Embryonic facial prominence (tissue), 1 donor: ENCODE measurements at regions not wholly inside any gene's neighbourhood (a gene's known extent, or its start where the extent isn't known, plus 50 kb on each side); places are given as distances from the start of the nearest gene placed in this dataset.

Source experiments
- DNase-seq: peaks from one replicate; pipeline ENCODE4 v3.0.0-alpha.2; 2016; ENCODE audit errors: extremely low spot score

- DNase-seq: no peak
These were observed 193.3 kb upstream of the C14orf180 start for GRCh38 chr14:104386151-104386841.

- no peak for DNase-seq
These were observed 192.2 kb upstream of the C14orf180 start for GRCh38 chr14:104387022-104388010.

DNA sequence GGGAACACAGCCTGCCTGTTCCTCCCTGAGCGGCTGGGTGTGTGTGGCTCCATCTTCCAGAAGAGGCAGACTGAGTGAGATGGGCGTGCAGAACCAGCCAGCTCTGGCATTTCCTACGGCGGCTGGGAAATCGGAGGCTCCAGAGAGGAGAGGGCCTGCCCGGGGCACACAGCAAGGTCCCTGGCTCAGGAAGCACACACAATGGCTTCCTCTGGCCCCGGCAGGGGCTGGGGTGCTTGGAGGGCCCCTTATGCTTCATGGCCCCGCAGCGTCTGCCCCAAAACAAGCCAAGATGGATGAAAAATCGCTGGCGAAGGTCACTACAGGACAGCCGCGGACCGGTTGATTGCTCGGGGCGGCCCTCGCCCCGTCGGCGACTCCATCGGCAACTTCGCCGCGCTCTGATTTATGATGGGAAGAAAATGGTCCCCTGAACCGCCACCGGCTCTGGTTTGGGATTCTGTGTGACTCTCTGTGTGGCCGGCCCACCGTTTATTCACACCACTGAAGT lies 191.5 kb upstream of the C14orf180 start:
- no peak for DNase-seq

DNA sequence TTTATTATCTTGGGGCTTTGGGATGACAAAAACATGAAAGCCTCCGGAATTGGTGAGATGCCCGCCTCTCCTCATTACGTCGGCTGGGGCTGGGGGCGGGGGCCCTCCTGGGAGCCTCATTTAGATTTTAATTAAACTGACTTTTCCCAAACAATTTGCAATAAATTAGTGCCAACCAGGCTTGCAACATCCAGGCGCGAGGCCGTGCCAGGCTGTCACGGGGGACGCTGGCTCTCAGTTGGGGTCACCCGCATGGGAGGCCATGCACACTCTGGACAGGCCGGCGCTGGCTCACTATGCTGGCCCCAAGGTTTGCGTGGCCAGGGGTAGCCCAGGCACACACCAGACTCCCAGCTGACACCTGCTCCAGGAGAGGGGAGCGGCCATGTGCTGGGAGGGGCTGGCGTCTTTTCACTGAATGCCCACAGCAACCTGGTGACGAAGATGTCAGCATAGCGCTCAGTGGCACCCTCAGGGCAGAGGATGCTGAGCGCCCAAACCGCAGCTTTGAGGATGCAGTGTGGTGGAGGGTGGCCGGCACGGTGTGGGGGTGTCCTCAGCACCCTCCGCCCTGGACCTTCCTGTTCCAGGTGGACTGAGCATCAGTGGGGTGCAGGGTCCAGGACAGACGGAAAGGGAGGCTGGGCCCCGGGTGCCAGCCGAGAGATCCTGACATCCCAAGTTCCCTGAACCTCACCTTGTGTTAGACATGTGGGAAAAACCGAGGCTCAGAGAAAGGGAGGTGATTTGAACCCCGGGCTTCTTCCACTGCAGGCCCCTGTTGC lies 190.8 kb upstream of the C14orf180 start:
- DNase-seq: no peak

GRCh38 chr14:104389326-104390220 lies 190.0 kb upstream of the C14orf180 start:
- DNase-seq: no peak

DNA sequence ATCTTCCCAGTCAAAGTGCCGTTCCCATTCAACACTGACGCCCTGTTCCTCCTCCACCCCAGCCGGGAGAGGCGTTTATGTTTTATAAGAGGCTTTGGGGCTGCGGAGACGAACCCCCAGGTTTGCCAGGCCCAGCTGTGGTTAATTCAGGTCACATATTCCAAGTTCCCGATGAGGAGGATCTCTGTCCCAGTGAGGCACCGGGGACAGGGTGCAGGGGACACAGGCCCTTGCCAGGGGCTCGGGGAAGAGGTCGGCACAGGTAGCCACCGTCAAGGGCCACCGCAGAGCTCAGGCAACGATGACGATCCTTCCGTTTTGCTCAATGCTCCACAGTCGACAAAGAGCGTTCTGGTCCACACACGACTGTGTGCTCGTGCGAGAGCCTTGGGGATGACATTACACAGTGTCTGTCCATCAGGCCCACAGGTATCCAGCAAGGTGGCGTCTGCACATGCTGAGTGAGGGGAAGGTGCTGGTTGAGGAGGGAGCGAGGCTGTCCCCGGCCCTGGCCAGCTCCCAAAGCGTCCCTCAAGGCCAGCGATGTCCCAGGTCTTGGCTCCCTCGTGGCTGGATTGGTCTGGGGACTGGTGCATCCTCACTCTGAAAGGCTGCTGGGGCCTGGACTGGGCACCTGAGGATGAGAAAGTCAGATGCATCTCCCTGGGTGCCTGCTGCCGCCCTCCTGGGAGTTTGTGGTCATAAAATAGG lies 189.2 kb upstream of the C14orf180 start:
- DNase-seq: no peak

- no peak for DNase-seq
These were observed 188.3 kb upstream of the C14orf180 start for GRCh38 chr14:104390941-104391901.

DNA sequence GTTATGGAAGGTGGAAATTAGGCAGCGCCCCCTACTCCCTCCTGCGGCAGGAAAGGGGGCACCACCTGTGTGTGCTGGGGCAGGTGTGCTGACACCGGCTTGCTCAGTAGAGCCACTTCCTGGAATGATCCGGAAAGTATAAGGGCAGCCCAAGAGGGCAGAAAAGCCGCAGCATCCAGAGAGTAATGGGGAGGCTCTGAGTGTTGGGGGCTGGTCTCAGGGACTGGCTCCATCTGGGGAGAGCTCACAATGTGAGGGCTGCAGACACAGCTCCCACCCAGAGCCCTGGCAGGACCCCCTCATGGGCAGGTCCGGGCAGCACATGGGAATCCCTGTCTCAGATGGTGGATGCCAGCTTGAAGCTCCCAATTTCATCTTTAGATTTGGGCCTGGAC lies 187.6 kb upstream of the C14orf180 start:
- DNase-seq: no peak

DNA sequence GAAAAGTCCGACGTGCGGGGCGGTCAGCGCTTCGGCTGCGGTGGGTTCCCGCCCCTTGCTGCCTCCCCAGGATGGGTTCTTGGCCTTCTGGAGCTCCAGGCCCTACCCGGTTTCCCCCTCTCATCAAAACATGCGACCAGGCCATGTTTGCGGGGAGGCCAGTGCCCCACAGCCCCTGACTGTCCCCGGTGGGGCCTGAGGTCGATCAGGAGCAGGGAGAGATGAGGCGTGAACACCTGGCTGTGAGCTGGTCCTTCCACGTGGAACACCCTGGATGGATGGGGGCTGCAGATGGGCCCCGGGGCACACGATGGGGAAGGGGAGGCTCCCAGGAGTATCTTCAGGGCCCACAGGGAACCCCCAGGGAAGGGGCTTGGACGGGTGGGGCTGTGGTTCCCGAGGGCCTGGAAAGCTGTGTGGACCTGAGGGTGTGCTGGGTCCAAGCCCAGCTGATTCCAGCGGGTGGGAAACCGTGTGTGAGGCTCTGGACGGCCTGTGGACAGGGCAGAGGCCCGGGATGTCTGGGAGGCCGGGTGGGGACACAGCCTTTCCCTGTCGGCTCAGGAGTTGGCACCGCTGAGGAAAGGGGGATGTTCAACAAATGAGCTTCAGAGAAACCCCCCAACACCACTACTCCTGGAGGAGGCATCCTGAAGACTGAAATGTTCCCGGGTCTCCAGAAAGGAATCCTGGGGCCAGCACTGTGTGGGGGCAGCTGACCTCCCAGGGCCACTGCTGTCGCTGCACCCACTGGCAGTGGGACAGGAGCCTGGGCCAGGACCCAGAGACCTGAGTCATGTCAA lies 187.0 kb upstream of the C14orf180 start:
- DNase-seq: no peak

DNA sequence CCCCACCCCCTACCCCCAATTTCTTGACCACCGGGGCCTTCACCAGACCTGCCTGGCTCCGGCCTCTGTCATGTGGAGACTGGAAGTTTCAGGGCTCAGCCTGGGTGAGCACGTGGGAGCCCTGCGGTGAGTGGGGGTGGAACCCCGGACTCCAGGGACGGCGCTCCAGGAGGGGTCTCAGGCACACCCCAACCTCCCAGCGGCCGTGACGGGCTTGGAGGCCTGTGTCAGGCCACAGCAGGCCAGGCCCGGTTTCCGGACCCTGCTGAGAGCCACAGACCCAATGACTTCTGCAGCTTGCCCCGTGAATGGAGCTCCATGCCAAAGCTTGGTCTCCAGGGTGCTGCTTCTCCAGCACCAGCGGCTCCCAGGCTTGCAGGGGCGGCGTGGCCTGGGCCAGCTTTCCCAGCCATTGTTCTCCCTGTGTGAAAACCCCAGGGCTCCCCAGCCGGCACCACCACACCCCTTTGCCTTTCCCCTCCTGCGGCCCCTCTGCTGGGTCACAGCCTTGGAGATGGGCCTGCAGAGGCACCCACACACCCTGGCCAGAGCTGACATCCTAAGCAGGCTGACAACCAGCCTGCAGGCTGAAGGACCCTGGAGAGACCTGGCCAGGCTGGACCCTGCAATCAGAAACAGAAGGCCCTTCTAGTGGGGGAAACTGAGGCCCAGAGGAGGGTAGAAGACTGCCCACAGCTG lies 186.2 kb upstream of the C14orf180 start:
- no peak for DNase-seq

DNA sequence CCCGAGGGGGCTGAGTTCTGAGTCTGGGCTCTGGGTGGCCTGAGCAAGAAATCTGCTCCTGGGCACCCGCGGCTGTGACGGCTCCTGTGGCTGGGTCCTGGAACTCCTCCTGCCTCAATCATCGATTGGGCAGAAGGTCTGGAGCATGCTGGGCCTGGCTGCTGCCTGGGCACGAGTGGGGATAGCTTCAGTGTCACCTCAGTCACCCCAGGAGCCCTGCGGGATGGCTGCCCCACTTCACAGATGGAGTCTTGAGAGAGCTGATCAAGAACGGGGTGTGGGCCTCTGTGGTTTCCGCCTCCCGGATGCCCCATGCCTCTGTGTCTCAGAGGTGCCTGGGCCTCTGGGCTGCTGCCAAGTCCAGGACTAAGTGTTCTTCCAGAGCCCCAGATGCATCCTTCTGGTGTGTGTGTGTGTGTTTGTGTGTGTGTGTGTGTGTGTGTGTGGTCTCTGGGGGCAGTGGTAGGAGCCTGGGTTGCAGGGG lies 185.6 kb upstream of the C14orf180 start:
- no peak for DNase-seq

- no peak for DNase-seq
These were observed 185.1 kb upstream of the C14orf180 start for GRCh38 chr14:104394409-104394851.

DNA sequence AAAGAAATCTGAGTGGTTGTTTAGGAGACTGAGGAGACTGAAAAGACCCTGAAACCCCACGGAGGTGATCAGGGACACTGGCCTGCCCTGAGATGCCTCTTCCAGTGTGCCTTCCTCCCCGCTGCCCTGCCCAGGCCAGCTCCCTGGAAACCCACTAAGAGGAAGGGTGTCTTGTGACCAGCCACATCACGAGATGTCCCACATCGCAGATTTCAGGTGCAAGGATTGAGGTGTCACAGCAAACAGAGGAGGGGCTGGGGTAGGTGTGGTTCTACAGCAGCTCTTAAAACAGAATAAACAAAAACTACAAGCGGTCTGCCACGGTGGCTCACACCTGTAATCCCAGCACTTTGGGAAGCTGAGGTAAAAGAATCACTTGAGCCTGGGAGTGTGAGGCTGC lies 184.3 kb upstream of the C14orf180 start:
- DNase-seq: no peak

- no peak for DNase-seq
These were observed 183.5 kb upstream of the C14orf180 start for GRCh38 chr14:104395941-104396681.

GRCh38 chr14:104396682-104397470 lies 182.7 kb upstream of the C14orf180 start:
- no peak for DNase-seq

DNA sequence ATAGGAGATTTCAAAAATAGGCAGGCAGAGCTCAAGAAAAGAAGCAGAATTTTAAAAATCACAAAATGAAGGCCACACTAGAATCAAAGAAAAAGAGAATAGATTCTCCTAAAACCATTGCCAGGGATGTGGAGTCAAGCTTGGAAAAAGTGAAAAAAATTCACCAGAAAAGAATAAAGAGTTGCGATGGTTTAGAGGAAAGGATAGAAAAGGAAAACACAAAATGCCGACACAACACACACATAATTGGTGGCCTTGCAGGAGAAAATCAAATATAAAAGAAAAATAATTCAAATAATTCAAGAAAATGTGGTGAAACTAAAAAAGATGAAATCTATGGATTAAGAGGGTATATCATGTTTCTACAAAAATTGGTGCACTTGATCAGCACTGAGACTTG lies 181.6 kb upstream of the C14orf180 start:
- no peak for DNase-seq
